GM12865 (cell line): ENCODE measurements at regions not wholly inside any gene's neighbourhood (a gene's known extent, or its start where the extent isn't known, plus 50 kb on each side); places are given as distances from the start of the nearest gene placed in this dataset.

Source experiments
- DNase-seq: peaks from one replicate; pipeline ENCODE4 v3.0.0; 2010; ENCODE audit warnings: low read depth
- H3K4me3 ChIP-seq: 2 replicates; pipeline ENCODE4 v1.5.1; 2011; ENCODE audit warnings: mild to moderate bottlenecking, low read depth, low read length, control low read depth
- CTCF ChIP-seq: IDR thresholded peaks from 2 replicates; pipeline ENCODE4 v1.5.1; 2011; ENCODE audit warnings: low read length, control low read depth, low read depth, inconsistent platforms; ENCODE audit not compliant: insufficient read depth; ENCODE audit errors: missing control alignments

GRCh38 chr2:239724851-239725550 is 300.1 kb downstream of the NDUFA10 start:
- TF ChIP-seq CTCF = no peak
- no peak for DNase-seq
- H3K4me3 ChIP-seq = no peak overlapping the region

GRCh38 chr2:239724194-239724849 is 300.8 kb downstream of the NDUFA10 start:
- TF ChIP-seq CTCF = no peak
- DNase-seq = no peak
- H3K4me3 ChIP-seq = no peak overlapping the region

- no peak overlapping the region for H3K4me3 ChIP-seq
- no peak for DNase-seq
- no peak for TF ChIP-seq CTCF
Measured at GRCh38 chr2:239723486-239724193, 301.5 kb downstream of the NDUFA10 start.

- H3K4me3 ChIP-seq = no peak overlapping the region
- no peak for DNase-seq
- no peak for TF ChIP-seq CTCF
Measured at GRCh38 chr2:239722760-239723470, 302.2 kb downstream of the NDUFA10 start.

GRCh38 chr2:239721991-239722759 is 303.0 kb downstream of the NDUFA10 start:
- no peak for TF ChIP-seq CTCF
- no peak overlapping the region for H3K4me3 ChIP-seq
- DNase-seq = no peak

- no peak for TF ChIP-seq CTCF
- no peak overlapping the region for H3K4me3 ChIP-seq
- DNase-seq = no peak
Measured at GRCh38 chr2:239721531-239721930, 303.6 kb downstream of the NDUFA10 start.
